Loucy (cell line): ENCODE measurements at regions not wholly inside any gene's neighbourhood (a gene's known extent, or its start where the extent isn't known, plus 50 kb on each side); places are given as distances from the start of the nearest gene placed in this dataset.

Experiments
- H2AFZ ChIP-seq: fragments of 200-600 bp; sonication (generic); 2 replicates; pipeline ENCODE4 v1.6.0; 2016; ENCODE audit warnings: antibody characterized with exemption, mild to moderate bottlenecking, low read length, moderate library complexity
- H3F3A ChIP-seq: fragments of 200-600 bp; 2 replicates; pipeline ENCODE4 v1.6.0; 2016; ENCODE audit warnings: antibody characterized with exemption, low read depth, mild to moderate bottlenecking
- H3K27me3 ChIP-seq: fragments of 200-600 bp; sonication (generic); 2 replicates; pipeline ENCODE4 v1.6.1; 2014; ENCODE audit warnings: low read length, mild to moderate bottlenecking; ENCODE audit not compliant: insufficient read depth, poor library complexity, severe bottlenecking
- H3K36me3 ChIP-seq: fragments of 200-600 bp; sonication (generic); 2 replicates; pipeline ENCODE4 v1.6.1; 2016; ENCODE audit warnings: low read length; ENCODE audit not compliant: insufficient read depth
- H3K4me1 ChIP-seq: fragments of 200-600 bp; sonication (generic); 2 replicates; pipeline ENCODE4 v1.5.1; 2014; ENCODE audit warnings: low read length, mild to moderate bottlenecking; ENCODE audit not compliant: insufficient read depth, poor library complexity, severe bottlenecking
- H3K4me2 ChIP-seq: fragments of 200-600 bp; sonication (generic); 2 replicates; pipeline ENCODE4 v1.6.0; 2014; ENCODE audit warnings: antibody characterized with exemption, low read length, low read depth, mild to moderate bottlenecking; ENCODE audit not compliant: poor library complexity, severe bottlenecking
- H3K4me3 ChIP-seq: fragments of 200-600 bp; sonication (generic); 2 replicates; pipeline ENCODE4 v1.5.1; 2014; ENCODE audit warnings: low read length, mild to moderate bottlenecking, mixed read lengths; ENCODE audit not compliant: poor library complexity, severe bottlenecking
- H3K79me2 ChIP-seq: fragments of 200-600 bp; sonication (generic); 2 replicates; pipeline ENCODE4 v1.6.1; 2014; ENCODE audit warnings: low read length; ENCODE audit not compliant: insufficient read depth
- H3K9ac ChIP-seq: fragments of 200-600 bp; sonication (generic); 2 replicates; pipeline ENCODE4 v1.6.0; 2014; ENCODE audit warnings: mild to moderate bottlenecking, low read depth, low read length, moderate library complexity; ENCODE audit not compliant: poor library complexity, severe bottlenecking
- H3K9me2 ChIP-seq: fragments of 200-600 bp; sonication (generic); replicated peaks from 2 replicates; pipeline ENCODE4 v1.6.1; 2016; ENCODE audit warnings: low read depth, low read length, mixed read lengths
- H3K9me3 ChIP-seq: fragments of 200-600 bp; sonication (generic); 2 replicates; pipeline ENCODE4 v1.6.1; 2014; ENCODE audit warnings: mild to moderate bottlenecking, antibody characterized with exemption, low read length, low read depth; ENCODE audit not compliant: insufficient read depth
- H4K20me1 ChIP-seq: fragments of 200-600 bp; sonication (generic); 2 replicates; pipeline ENCODE4 v1.6.0; 2014; ENCODE audit warnings: antibody characterized with exemption, low read length, mild to moderate bottlenecking; ENCODE audit not compliant: insufficient read depth, poor library complexity, severe bottlenecking
- CTCF ChIP-seq: fragments of 200-600 bp; sonication (generic); conservative IDR thresholded peaks from 2 replicates; pipeline ENCODE4 v1.5.1; 2014; ENCODE audit warnings: mild to moderate bottlenecking, antibody characterized with exemption, low read length
- EZH2phosphoT487 ChIP-seq: fragments of 200-600 bp; IDR thresholded peaks from 2 replicates; pipeline ENCODE4 v1.6.1; 2018; ENCODE audit warnings: antibody characterized with exemption, mild to moderate bottlenecking, moderate library complexity, borderline replicate concordance

- H3K9me2 ChIP-seq = no peaks in the 10 kb centered on the region
- no peaks in the 10 kb centered on the region for H3K36me3 ChIP-seq
- TF ChIP-seq CTCF (no peak), EZH2phosphoT487 (no peak)
- no peak overlapping the region for H3K9ac ChIP-seq
- no peaks in the 10 kb centered on the region for H3K9me3 ChIP-seq
- H2AFZ ChIP-seq = no peak overlapping the region
- peaks cover 24% of the 10 kb centered on the region for H3K4me1 ChIP-seq
- no peaks in the 10 kb centered on the region for H4K20me1 ChIP-seq
- no peaks in the 10 kb centered on the region for H3F3A ChIP-seq
- H3K4me3 ChIP-seq = no peak overlapping the region
- H3K4me2 ChIP-seq = no peak overlapping the region
- no peaks in the 10 kb centered on the region for H3K27me3 ChIP-seq
- H3K79me2 ChIP-seq = no peaks in the 10 kb centered on the region
Observed at GRCh38 chr16:54424043-54424451, 137.5 kb upstream of the IRX3 start.

DNA sequence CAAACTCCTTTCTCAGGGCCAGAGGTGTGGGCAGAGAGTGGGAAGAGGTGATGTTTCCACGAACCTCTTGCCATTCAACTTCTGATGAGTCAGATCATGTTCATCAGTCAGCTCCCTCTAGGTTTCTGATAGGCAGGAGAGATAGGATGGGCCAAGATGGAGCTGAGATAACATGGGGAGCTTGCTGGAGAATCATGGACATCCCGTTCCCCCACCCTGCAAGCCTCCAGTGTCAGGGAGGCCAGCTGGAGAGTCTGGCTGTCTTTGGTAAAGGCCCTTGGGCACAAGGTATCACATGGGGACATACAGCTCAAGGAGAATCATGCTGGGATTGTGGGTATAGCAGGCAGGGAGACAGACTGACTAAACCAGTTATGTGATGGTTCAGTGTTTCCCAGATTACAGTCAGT lies 136.0 kb upstream of the IRX3 start:
- Histone ChIP-seq H3K79me2 (no peaks in the 10 kb centered on the region), H3K9ac (no peak overlapping the region), H3K4me3 (no peak overlapping the region), H2AFZ (no peak overlapping the region), H3K27me3 (no peaks in the 10 kb centered on the region), H3K4me2 (no peak overlapping the region), H3K36me3 (no peaks in the 10 kb centered on the region), H4K20me1 (no peaks in the 10 kb centered on the region), H3K9me3 (no peaks in the 10 kb centered on the region), H3F3A (no peaks in the 10 kb centered on the region), H3K4me1 (peaks cover 24% of the 10 kb centered on the region), H3K9me2 (no peaks in the 10 kb centered on the region)
- TF ChIP-seq CTCF = no peak
- no peak for TF ChIP-seq EZH2phosphoT487

GRCh38 chr16:54422159-54422558 lies 135.6 kb upstream of the IRX3 start:
- H3K4me3 ChIP-seq = no peak overlapping the region
- no peak overlapping the region for H3K9ac ChIP-seq
- H3F3A ChIP-seq = no peaks in the 10 kb centered on the region
- H3K9me2 ChIP-seq = no peaks in the 10 kb centered on the region
- no peaks in the 10 kb centered on the region for H3K36me3 ChIP-seq
- no peaks in the 10 kb centered on the region for H3K79me2 ChIP-seq
- no peaks in the 10 kb centered on the region for H3K9me3 ChIP-seq
- no peak overlapping the region for H3K4me2 ChIP-seq
- H4K20me1 ChIP-seq = no peaks in the 10 kb centered on the region
- no peak for TF ChIP-seq EZH2phosphoT487
- no peak for TF ChIP-seq CTCF
- peaks cover 23% of the 10 kb centered on the region for H3K4me1 ChIP-seq
- H2AFZ ChIP-seq = no peak overlapping the region
- H3K27me3 ChIP-seq = no peaks in the 10 kb centered on the region
